ENCODE measurements at regions not wholly inside any gene's neighbourhood (a gene's known extent, or its start where the extent isn't known, plus 50 kb on each side); places are given as distances from the start of the nearest gene placed in this dataset.

GRCh38 chr13:58960888-58961287 is 1202.8 kb downstream of the DIAPH3 start:
- no peak overlapping the region for H3K4me3 ChIP-seq (ENCODE audit: low read length)
- no peak for TF ChIP-seq CTCF (IDR thresholded peaks at IDR 0.05; ENCODE audit: insufficient read depth, low read depth, low read length, missing control alignments)
- no peak for DNase-seq (ENCODE audit: low read depth)

- DNase-seq (ENCODE audit: low read depth), result no peak
- H3K4me3 ChIP-seq (ENCODE audit: low read length), result no peak overlapping the region
- no peak for TF ChIP-seq CTCF (IDR thresholded peaks at IDR 0.05; ENCODE audit: insufficient read depth, low read depth, low read length, missing control alignments)
Observed at GRCh38 chr13:58963321-58963720, 1200.4 kb downstream of the DIAPH3 start.

GRCh38 chr13:58964048-58964447 is 1199.7 kb downstream of the DIAPH3 start:
- no peak for TF ChIP-seq CTCF (IDR thresholded peaks at IDR 0.05; ENCODE audit: insufficient read depth, low read depth, low read length, missing control alignments)
- no peak for DNase-seq (ENCODE audit: low read depth)

GRCh38 chr13:58977085-58977484 is 1186.6 kb downstream of the DIAPH3 start:
- TF ChIP-seq CTCF (IDR thresholded peaks at IDR 0.05; ENCODE audit: insufficient read depth, low read depth, low read length, missing control alignments), result no peak
- no peak for DNase-seq (ENCODE audit: low read depth)
- no peak overlapping the region for H3K4me3 ChIP-seq (ENCODE audit: low read length)

More at GRCh38 chr13:58964048-58964447, 1199.7 kb downstream of the DIAPH3 start:
- no peak overlapping the region for H3K4me3 ChIP-seq (ENCODE audit: low read length)

GRCh38 chr13:58978331-58978730 is 1185.4 kb downstream of the DIAPH3 start:
- no peak for TF ChIP-seq CTCF (IDR thresholded peaks at IDR 0.05; ENCODE audit: insufficient read depth, low read depth, low read length, missing control alignments)
- DNase-seq (ENCODE audit: low read depth), result no peak
- H3K4me3 ChIP-seq (ENCODE audit: low read length), result no peak overlapping the region

- DNase-seq (ENCODE audit: low read depth), result no peak
- no peak for TF ChIP-seq CTCF (IDR thresholded peaks at IDR 0.05; ENCODE audit: insufficient read depth, low read depth, low read length, missing control alignments)
Observed at GRCh38 chr13:58979851-58980250, 1183.9 kb downstream of the DIAPH3 start.

GRCh38 chr13:58985845-58986244 is 1177.9 kb downstream of the DIAPH3 start:
- TF ChIP-seq CTCF (IDR thresholded peaks at IDR 0.05; ENCODE audit: insufficient read depth, low read depth, low read length, missing control alignments), result no peak
- DNase-seq (ENCODE audit: low read depth), result no peak
- no peak overlapping the region for H3K4me3 ChIP-seq (ENCODE audit: low read length)

More at GRCh38 chr13:58979851-58980250, 1183.9 kb downstream of the DIAPH3 start:
- no peak overlapping the region for H3K4me3 ChIP-seq (ENCODE audit: low read length)

Measured in epithelial cell of esophagus (primary cell).